ENCODE measurements at regions not wholly inside any gene's neighbourhood (a gene's known extent, or its start where the extent isn't known, plus 50 kb on each side); places are given as distances from the start of the nearest gene placed in this dataset.

GRCh38 chr6:141992109-141992508, 140.6 kb upstream of the GJE1 start:
- TF ChIP-seq CTCF (IDR thresholded peaks at IDR 0.05; ENCODE audit: extremely low read depth, insufficient read depth, missing control alignments), result no peak
- no peak for DNase-seq (ENCODE audit: low spot score)
- in situ Hi-C loops (cut with MboI; ENCODE audit: low pct_unique_long_range_greater_than_20kb, low sequenced_read_pairs, unreplicated experiment), result loop anchor here (25.0 kb wide), 1 partner anchor 120 kb away; no protein-coding TSS in a partner anchor

GRCh38 chr6:141990840-141991239, 141.9 kb upstream of the GJE1 start:
- DNase-seq (ENCODE audit: low spot score), result no peak
- in situ Hi-C loops (cut with MboI; ENCODE audit: low pct_unique_long_range_greater_than_20kb, low sequenced_read_pairs, unreplicated experiment), result loop anchor here (25.0 kb wide), 1 partner anchor 121 kb away; no protein-coding TSS in a partner anchor
- no peak for TF ChIP-seq CTCF (IDR thresholded peaks at IDR 0.05; ENCODE audit: extremely low read depth, insufficient read depth, missing control alignments)

GRCh38 chr6:141989706-141989959, 143.1 kb upstream of the GJE1 start:
- in situ Hi-C loops (cut with MboI; ENCODE audit: low pct_unique_long_range_greater_than_20kb, low sequenced_read_pairs, unreplicated experiment), result loop anchor here (25.0 kb wide), 1 partner anchor 123 kb away; no protein-coding TSS in a partner anchor
- TF ChIP-seq CTCF (IDR thresholded peaks at IDR 0.05; ENCODE audit: extremely low read depth, insufficient read depth, missing control alignments), result no peak
- no peak for DNase-seq (ENCODE audit: low spot score)

- peak; percentile 74 for TF ChIP-seq CTCF (IDR thresholded peaks at IDR 0.05; ENCODE audit: extremely low read depth, insufficient read depth, missing control alignments)
- DNase-seq (ENCODE audit: low spot score), result peak; percentile 45
- in situ Hi-C loops (cut with MboI; ENCODE audit: low pct_unique_long_range_greater_than_20kb, low sequenced_read_pairs, unreplicated experiment), result loop anchor here (25.0 kb wide), 1 partner anchor 123 kb away; no protein-coding TSS in a partner anchor
Measured at GRCh38 chr6:141988954-141989705, 143.6 kb upstream of the GJE1 start.

GRCh38 chr6:141988327-141988726, 144.4 kb upstream of the GJE1 start:
- in situ Hi-C loops (cut with MboI; ENCODE audit: low pct_unique_long_range_greater_than_20kb, low sequenced_read_pairs, unreplicated experiment), result loop anchor here (25.0 kb wide), 1 partner anchor 124 kb away; no protein-coding TSS in a partner anchor
- no peak for TF ChIP-seq CTCF (IDR thresholded peaks at IDR 0.05; ENCODE audit: extremely low read depth, insufficient read depth, missing control alignments)
- DNase-seq (ENCODE audit: low spot score), result no peak

- no peak for DNase-seq (ENCODE audit: low spot score)
- no peak for TF ChIP-seq CTCF (IDR thresholded peaks at IDR 0.05; ENCODE audit: extremely low read depth, insufficient read depth, missing control alignments)
- in situ Hi-C loops (cut with MboI; ENCODE audit: low pct_unique_long_range_greater_than_20kb, low sequenced_read_pairs, unreplicated experiment), result loop anchor here (25.0 kb wide), 1 partner anchor 126 kb away; no protein-coding TSS in a partner anchor
Measured at GRCh38 chr6:141986457-141986856, 146.3 kb upstream of the GJE1 start.
